ENCODE measurements at regions not wholly inside any gene's neighbourhood (a gene's known extent, or its start where the extent isn't known, plus 50 kb on each side); places are given as distances from the start of the nearest gene placed in this dataset.

DNA sequence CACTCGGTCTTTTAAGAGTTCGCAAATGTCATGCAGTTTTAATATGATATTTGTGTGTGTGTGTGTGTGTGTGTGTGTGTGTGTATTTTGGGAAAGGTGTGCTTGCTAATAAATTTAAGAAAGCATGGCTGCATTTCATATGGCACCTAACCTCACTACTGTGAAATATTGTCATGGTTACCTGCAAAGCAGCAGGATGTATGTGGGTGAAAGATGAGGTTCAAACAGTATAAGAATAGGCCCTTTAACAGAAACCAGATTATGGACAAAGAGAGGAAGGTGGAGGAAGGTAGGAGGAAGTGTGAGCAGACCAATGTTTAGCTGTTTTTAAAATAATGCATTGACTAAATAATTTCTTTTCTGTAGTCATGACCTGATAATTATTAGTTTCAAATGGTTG, 73.5 kb upstream of the CACNA2D1 start:
- TF ChIP-seq EP300 (IDR thresholded peaks at IDR 0.05) = no peak
- TF ChIP-seq, protein P1, sequence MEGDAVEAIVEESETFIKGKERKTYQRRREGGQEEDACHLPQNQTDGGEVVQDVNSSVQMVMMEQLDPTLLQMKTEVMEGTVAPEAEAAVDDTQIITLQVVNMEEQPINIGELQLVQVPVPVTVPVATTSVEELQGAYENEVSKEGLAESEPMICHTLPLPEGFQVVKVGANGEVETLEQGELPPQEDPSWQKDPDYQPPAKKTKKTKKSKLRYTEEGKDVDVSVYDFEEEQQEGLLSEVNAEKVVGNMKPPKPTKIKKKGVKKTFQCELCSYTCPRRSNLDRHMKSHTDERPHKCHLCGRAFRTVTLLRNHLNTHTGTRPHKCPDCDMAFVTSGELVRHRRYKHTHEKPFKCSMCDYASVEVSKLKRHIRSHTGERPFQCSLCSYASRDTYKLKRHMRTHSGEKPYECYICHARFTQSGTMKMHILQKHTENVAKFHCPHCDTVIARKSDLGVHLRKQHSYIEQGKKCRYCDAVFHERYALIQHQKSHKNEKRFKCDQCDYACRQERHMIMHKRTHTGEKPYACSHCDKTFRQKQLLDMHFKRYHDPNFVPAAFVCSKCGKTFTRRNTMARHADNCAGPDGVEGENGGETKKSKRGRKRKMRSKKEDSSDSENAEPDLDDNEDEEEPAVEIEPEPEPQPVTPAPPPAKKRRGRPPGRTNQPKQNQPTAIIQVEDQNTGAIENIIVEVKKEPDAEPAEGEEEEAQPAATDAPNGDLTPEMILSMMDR (IDR thresholded peaks at IDR 0.05) = no peak
